ENCODE measurements at regions not wholly inside any gene's neighbourhood (a gene's known extent, or its start where the extent isn't known, plus 50 kb on each side); places are given as distances from the start of the nearest gene placed in this dataset.

GRCh38 chr21:35696644-35697043, 363.7 kb downstream of the SETD4 start:
- TF ChIP-seq CTCF (IDR thresholded peaks at IDR 0.05) (no peak), POLR2A (IDR thresholded peaks at IDR 0.05) (no peak)
